PFSK-1 (cell line): ENCODE measurements at regions not wholly inside any gene's neighbourhood (a gene's known extent, or its start where the extent isn't known, plus 50 kb on each side); places are given as distances from the start of the nearest gene placed in this dataset.

ENCODE experiments used
- FOXP2 ChIP-seq: optimal IDR thresholded peaks from 2 replicates; pipeline ENCODE3; 2011; ENCODE audit warnings: borderline replicate concordance, control low read depth, inconsistent platforms; ENCODE audit not compliant: insufficient read depth; ENCODE audit errors: extremely low read length, extremely low read depth
- POLR2AphosphoS5 ChIP-seq: IDR thresholded peaks from 2 replicates; pipeline ENCODE4 v1.6.1; 2012; ENCODE audit warnings: low read depth, mild to moderate bottlenecking, control low read depth, low read length, moderate library complexity
- REST ChIP-seq, 2 experiments: IDR thresholded peaks; 2 replicates each; pipeline versions ENCODE4 v1.6.1 to v1.8.0; 2011 to 2012; ENCODE audit warnings: low read depth in 2 of 2, low read length in 2 of 2, control low read depth in 1 of 2, inconsistent platforms in 1 of 2, mild to moderate bottlenecking in 1 of 2, moderate library complexity in 1 of 2; ENCODE audit not compliant: insufficient read depth in 1 of 2
- SIN3A ChIP-seq: IDR thresholded peaks from 2 replicates; pipeline ENCODE4 v1.6.1; 2012; ENCODE audit warnings: mild to moderate bottlenecking, low read length, moderate library complexity, borderline replicate concordance; ENCODE audit not compliant: insufficient read depth
- TAF1 ChIP-seq: IDR thresholded peaks from 2 replicates; pipeline ENCODE4 v1.6.1; 2012; ENCODE audit warnings: low read length, control low read depth, borderline replicate concordance; ENCODE audit not compliant: insufficient read depth

GRCh38 chr13:62137629-62138405 is 722.2 kb upstream of the PCDH20 start:
- TF ChIP-seq POLR2AphosphoS5 (no peak), FOXP2 (no peak), SIN3A (no peak), REST (IDR thresholded peaks at IDR 0.05; ENCODE audit: insufficient read depth in 1 of 2, low read depth in 2 of 2, low read length in 2 of 2) (no peak), TAF1 (no peak)
